Lower lobe of right lung (tissue), 2 donors: ENCODE measurements at regions not wholly inside any gene's neighbourhood (a gene's known extent, or its start where the extent isn't known, plus 50 kb on each side); places are given as distances from the start of the nearest gene placed in this dataset.

ENCODE experiments used
- ATAC-seq, 2 donors: fragments of 200-7000 bp; cut with Tn5 transposase; one replicate each; pipeline ENCODE4 v1.9.1; 2020 to 2022; ENCODE audit warnings: mild to moderate bottlenecking in 2 of 2, moderate library complexity in 2 of 2
- DNase-seq: peaks from one replicate; pipeline ENCODE4 v3.0.0-alpha.2; 2020
- H3K27ac ChIP-seq: fragments of 200-600 bp; one replicate; pipeline ENCODE4 v1.8.0; 2022
- H3K27me3 ChIP-seq: fragments of 200-600 bp; one replicate; pipeline ENCODE4 v1.8.0; 2022; ENCODE audit warnings: low read depth
- H3K36me3 ChIP-seq: fragments of 200-600 bp; one replicate; pipeline ENCODE4 v1.8.0; 2022; ENCODE audit warnings: mild to moderate bottlenecking
- H3K4me1 ChIP-seq: fragments of 200-600 bp; one replicate; pipeline ENCODE4 v1.8.0; 2022
- H3K4me3 ChIP-seq: fragments of 200-600 bp; one replicate; pipeline ENCODE4 v1.8.0; 2022; ENCODE audit warnings: mild to moderate bottlenecking
- H3K9me3 ChIP-seq: fragments of 200-600 bp; one replicate; pipeline ENCODE4 v1.8.0; 2022
- CTCF ChIP-seq: fragments of 200-600 bp; IDR thresholded peaks from one replicate; pipeline ENCODE4 v1.8.0; 2022; ENCODE audit warnings: antibody characterized with exemption, mild to moderate bottlenecking
- intact Hi-C: fragments of 100-400 bp; cut with DNase I; formaldehyde crosslinking; loops from one replicate; pipeline ENCODE4 v1.11.0; 2022
- donor health status: DM: no; HTN: yes; CAD: no; lungs with severe emphysema.

GRCh38 chr1:219294251-219294650 lies 120.6 kb downstream of the LYPLAL1 start:
- H3K27me3 ChIP-seq: no peaks in the 10 kb centered on the region
- no peak overlapping the region for H3K27ac ChIP-seq
- no peaks in the 10 kb centered on the region for H3K4me1 ChIP-seq
- ATAC-seq (no peak), DNase-seq (no peak)
- no peak for TF ChIP-seq CTCF
- intact Hi-C loops: no loop called here
- H3K9me3 ChIP-seq: no peaks in the 10 kb centered on the region
- H3K36me3 ChIP-seq: no peaks in the 10 kb centered on the region
- no peak overlapping the region for H3K4me3 ChIP-seq

GRCh38 chr1:219293410-219293809 lies 119.7 kb downstream of the LYPLAL1 start:
- H3K4me3 ChIP-seq: no peak overlapping the region
- no peaks in the 10 kb centered on the region for H3K4me1 ChIP-seq
- intact Hi-C loops: no loop called here
- DNase-seq (no peak), ATAC-seq (no peak)
- no peaks in the 10 kb centered on the region for H3K9me3 ChIP-seq
- H3K27me3 ChIP-seq: no peaks in the 10 kb centered on the region
- H3K36me3 ChIP-seq: no peaks in the 10 kb centered on the region
- H3K27ac ChIP-seq: no peak overlapping the region
- no peak for TF ChIP-seq CTCF

DNA sequence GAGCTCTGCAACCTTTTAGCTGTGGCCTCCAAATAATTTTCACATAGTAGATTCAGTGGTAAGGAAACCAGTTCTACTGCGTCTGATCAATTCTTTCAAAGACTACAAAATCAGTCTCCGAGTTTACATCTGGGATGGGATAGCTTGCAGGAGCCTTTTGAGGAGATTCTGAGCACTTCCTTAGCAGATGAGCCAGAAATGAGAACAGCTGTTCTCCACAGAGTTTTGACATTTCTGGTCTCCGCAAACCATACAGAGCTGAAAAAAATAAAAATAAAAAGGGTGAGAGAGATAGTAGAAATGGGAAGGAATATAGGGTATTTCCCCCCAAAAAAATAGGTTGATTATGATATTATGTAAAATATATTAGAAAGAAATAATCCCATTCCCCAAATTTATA lies 119.3 kb downstream of the LYPLAL1 start:
- DNase-seq: no peak
- H3K4me3 ChIP-seq: no peak overlapping the region
- H3K27me3 ChIP-seq: no peaks in the 10 kb centered on the region
- no peak for ATAC-seq
- no peak for TF ChIP-seq CTCF
- H3K36me3 ChIP-seq: no peaks in the 10 kb centered on the region
- intact Hi-C loops: no loop called here
- H3K27ac ChIP-seq: no peak overlapping the region
- H3K9me3 ChIP-seq: no peaks in the 10 kb centered on the region
- H3K4me1 ChIP-seq: no peaks in the 10 kb centered on the region

DNA sequence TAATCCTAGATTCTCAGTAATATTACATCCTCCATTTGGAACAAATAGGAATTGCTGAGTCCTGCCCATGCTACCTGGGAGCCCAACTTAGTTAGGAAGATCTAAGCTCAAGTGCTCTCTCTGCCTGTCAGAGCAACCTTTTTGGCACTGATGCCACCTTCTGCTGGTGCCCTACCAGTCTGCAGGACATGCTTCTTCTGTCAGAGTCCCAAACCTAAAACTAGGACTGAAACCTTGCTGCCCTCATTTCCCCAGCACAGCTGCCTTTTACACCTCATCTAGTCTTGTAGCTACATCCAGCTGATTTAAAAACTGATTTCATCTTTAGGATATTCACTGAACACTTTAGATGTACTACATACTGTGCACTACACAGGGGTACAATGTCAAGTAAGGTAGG lies 118.7 kb downstream of the LYPLAL1 start:
- H3K9me3 ChIP-seq: no peaks in the 10 kb centered on the region
- H3K36me3 ChIP-seq: no peaks in the 10 kb centered on the region
- no peaks in the 10 kb centered on the region for H3K4me1 ChIP-seq
- TF ChIP-seq CTCF: no peak
- intact Hi-C loops: no loop called here
- no peak overlapping the region for H3K27ac ChIP-seq
- ATAC-seq: no peak
- H3K27me3 ChIP-seq: no peaks in the 10 kb centered on the region
- DNase-seq: no peak
- H3K4me3 ChIP-seq: no peak overlapping the region

DNA sequence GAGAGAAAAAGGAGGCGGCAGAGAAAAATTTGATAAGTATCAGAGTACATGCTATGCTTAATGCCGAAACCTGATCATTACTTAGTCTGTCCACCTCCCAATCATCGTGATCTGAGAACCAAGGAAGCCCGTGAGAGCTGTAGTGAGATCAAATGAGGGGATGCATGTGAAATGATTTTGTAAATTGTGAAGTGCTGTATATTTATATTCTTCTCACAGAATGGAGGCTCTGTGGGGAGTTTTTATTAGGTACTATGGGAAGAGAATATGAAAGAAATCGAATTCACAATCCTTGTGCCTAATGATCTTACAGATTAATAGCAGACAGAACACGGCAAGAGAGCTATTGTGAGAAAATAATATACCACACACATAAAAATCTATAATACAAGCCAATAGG lies 115.5 kb downstream of the LYPLAL1 start:
- no peaks in the 10 kb centered on the region for H3K9me3 ChIP-seq
- no peak overlapping the region for H3K4me3 ChIP-seq
- H3K27ac ChIP-seq: no peak overlapping the region
- ATAC-seq (no peak), DNase-seq (no peak)
- H3K27me3 ChIP-seq: no peaks in the 10 kb centered on the region
- H3K4me1 ChIP-seq: no peaks in the 10 kb centered on the region
- H3K36me3 ChIP-seq: no peaks in the 10 kb centered on the region
- TF ChIP-seq CTCF: no peak
- intact Hi-C loops: no loop called here

GRCh38 chr1:219283541-219283940 lies 109.9 kb downstream of the LYPLAL1 start:
- H3K27me3 ChIP-seq: no peaks in the 10 kb centered on the region
- H3K4me1 ChIP-seq: no peaks in the 10 kb centered on the region
- no peak for TF ChIP-seq CTCF
- no peaks in the 10 kb centered on the region for H3K36me3 ChIP-seq
- H3K27ac ChIP-seq: no peak overlapping the region
- ATAC-seq (no peak), DNase-seq (no peak)
- no peaks in the 10 kb centered on the region for H3K9me3 ChIP-seq
- intact Hi-C loops: no loop called here
- H3K4me3 ChIP-seq: no peak overlapping the region
